ENCODE measurements at regions not wholly inside any gene's neighbourhood (a gene's known extent, or its start where the extent isn't known, plus 50 kb on each side); places are given as distances from the start of the nearest gene placed in this dataset.
"Not testable (repeated sequence)": the region's sequence is repeated elsewhere in the genome, so short reads cannot be mapped to it uniquely, and the experiment has no call there.

GRCh38 chr16:80253741-80254140 lies 287.1 kb upstream of the DYNLRB2 start:
- Histone ChIP-seq H3K27ac (ENCODE audit: low read depth, low read length, poor library complexity, severe bottlenecking) (no peak overlapping the region), H3K4me1 (ENCODE audit: insufficient read depth, low read length, poor library complexity, severe bottlenecking) (no peaks in the 10 kb centered on the region), H3K9me3 (ENCODE audit: low read depth, low read length, poor library complexity, severe bottlenecking) (no peaks in the 10 kb centered on the region), H3K27me3 (replicated peaks; ENCODE audit: insufficient read depth, low read depth, low read length, poor library complexity) (no peaks in the 10 kb centered on the region), H3K4me3 (ENCODE audit: low read depth, low read length, poor library complexity, severe bottlenecking) (no peak overlapping the region), H3K36me3 (ENCODE audit: insufficient read depth, low read length, poor library complexity, severe bottlenecking) (no peaks in the 10 kb centered on the region)
- ChIA-PET POLR2A (ENCODE audit: low non-redundant PET) (no interaction called here), CTCF (no interaction called here)
- TF ChIP-seq EZH2 (IDR thresholded peaks at IDR 0.05; ENCODE audit: borderline replicate concordance, low read depth, low read length, poor library complexity, severe bottlenecking), result no peak
- TF ChIP-seq, protein P1, sequence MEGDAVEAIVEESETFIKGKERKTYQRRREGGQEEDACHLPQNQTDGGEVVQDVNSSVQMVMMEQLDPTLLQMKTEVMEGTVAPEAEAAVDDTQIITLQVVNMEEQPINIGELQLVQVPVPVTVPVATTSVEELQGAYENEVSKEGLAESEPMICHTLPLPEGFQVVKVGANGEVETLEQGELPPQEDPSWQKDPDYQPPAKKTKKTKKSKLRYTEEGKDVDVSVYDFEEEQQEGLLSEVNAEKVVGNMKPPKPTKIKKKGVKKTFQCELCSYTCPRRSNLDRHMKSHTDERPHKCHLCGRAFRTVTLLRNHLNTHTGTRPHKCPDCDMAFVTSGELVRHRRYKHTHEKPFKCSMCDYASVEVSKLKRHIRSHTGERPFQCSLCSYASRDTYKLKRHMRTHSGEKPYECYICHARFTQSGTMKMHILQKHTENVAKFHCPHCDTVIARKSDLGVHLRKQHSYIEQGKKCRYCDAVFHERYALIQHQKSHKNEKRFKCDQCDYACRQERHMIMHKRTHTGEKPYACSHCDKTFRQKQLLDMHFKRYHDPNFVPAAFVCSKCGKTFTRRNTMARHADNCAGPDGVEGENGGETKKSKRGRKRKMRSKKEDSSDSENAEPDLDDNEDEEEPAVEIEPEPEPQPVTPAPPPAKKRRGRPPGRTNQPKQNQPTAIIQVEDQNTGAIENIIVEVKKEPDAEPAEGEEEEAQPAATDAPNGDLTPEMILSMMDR (conservative IDR thresholded peaks at IDR 0.05; ENCODE audit: low read depth, low read length), result no peak
- no TSS peak for BruUV-seq (replicated peaks)
- DNase-seq (ENCODE audit: low spot score), result no peak
- intact Hi-C loops (cut with micrococcal nuclease; ENCODE audit: unreplicated experiment), result no loop called here

GRCh38 chr16:80250381-80250780 lies 290.4 kb upstream of the DYNLRB2 start:
- no TSS peak for BruUV-seq (replicated peaks)
- POLR2A ChIA-PET (ENCODE audit: low non-redundant PET), result no interaction called here
- CTCF ChIA-PET, result no interaction called here

DNA sequence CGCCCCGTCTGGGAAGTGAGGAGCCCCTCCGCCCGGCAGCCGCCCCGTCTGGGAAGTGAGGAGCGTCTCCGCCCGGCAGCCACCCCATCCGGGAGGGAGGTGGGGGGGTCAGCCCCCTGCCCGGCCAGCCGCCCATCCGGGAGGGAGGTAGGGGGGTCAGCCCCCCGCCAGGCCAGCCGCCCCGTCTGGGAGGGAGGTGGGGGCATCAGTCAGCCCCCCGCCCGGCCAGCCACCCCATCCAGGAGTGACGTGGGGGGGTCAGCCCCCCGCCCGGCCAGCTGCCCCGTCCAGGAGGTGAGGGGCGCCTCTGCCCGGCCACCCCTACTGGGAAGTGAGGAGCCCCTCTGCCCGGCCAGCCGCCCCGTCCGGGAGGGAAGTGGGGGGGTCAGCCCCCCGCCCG lies 297.5 kb upstream of the DYNLRB2 start:
- H3K4me3 ChIP-seq (ENCODE audit: low read depth, low read length, poor library complexity, severe bottlenecking); BruUV-seq (replicated peaks); POLR2A ChIA-PET (ENCODE audit: low non-redundant PET); H3K4me1 ChIP-seq (ENCODE audit: insufficient read depth, low read length, poor library complexity, severe bottlenecking); intact Hi-C loops (cut with micrococcal nuclease; ENCODE audit: unreplicated experiment); H3K27me3 ChIP-seq (replicated peaks; ENCODE audit: insufficient read depth, low read depth, low read length, poor library complexity); DNase-seq (ENCODE audit: low spot score); H3K9me3 ChIP-seq (ENCODE audit: low read depth, low read length, poor library complexity, severe bottlenecking); H3K36me3 ChIP-seq (ENCODE audit: insufficient read depth, low read length, poor library complexity, severe bottlenecking); H3K27ac ChIP-seq (ENCODE audit: low read depth, low read length, poor library complexity, severe bottlenecking); CTCF ChIA-PET: not testable (repeated sequence)

More at GRCh38 chr16:80250381-80250780, 290.4 kb upstream of the DYNLRB2 start:
- no peak for DNase-seq (ENCODE audit: low spot score)
- Histone ChIP-seq H3K27me3 (replicated peaks; ENCODE audit: insufficient read depth, low read depth, low read length, poor library complexity) (no peaks in the 10 kb centered on the region), H3K4me3 (ENCODE audit: low read depth, low read length, poor library complexity, severe bottlenecking) (no peak overlapping the region), H3K9me3 (ENCODE audit: low read depth, low read length, poor library complexity, severe bottlenecking) (no peaks in the 10 kb centered on the region), H3K4me1 (ENCODE audit: insufficient read depth, low read length, poor library complexity, severe bottlenecking) (no peaks in the 10 kb centered on the region), H3K36me3 (ENCODE audit: insufficient read depth, low read length, poor library complexity, severe bottlenecking) (no peaks in the 10 kb centered on the region), H3K27ac (ENCODE audit: low read depth, low read length, poor library complexity, severe bottlenecking) (no peak overlapping the region)
- TF ChIP-seq EZH2 (IDR thresholded peaks at IDR 0.05; ENCODE audit: borderline replicate concordance, low read depth, low read length, poor library complexity, severe bottlenecking), result no peak
- TF ChIP-seq, protein P1 (conservative IDR thresholded peaks at IDR 0.05; ENCODE audit: low read depth, low read length), result no peak
- intact Hi-C loops (cut with micrococcal nuclease; ENCODE audit: unreplicated experiment), result no loop called here

DNA sequence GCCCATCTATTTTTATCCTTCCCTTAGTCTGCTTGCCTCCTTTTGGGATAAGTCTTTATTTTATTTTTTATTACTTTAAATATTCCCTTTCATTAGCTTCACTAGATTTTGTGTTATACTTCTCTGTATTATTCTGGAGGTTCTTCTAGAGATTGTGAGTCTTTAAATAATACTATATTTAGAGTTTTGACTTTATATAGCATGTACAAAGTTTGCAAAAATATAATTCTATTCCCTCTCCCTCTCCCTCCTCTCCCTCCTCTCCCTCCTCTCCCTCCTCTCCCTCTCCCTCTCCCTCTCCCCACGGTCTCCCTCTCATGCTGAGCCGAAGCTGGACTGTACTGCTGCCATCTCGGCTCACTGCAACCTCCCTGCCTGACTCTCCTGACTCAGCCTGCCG lies 298.5 kb upstream of the DYNLRB2 start:
- H3K9me3 ChIP-seq (ENCODE audit: low read depth, low read length, poor library complexity, severe bottlenecking); intact Hi-C loops (cut with micrococcal nuclease; ENCODE audit: unreplicated experiment); H3K4me3 ChIP-seq (ENCODE audit: low read depth, low read length, poor library complexity, severe bottlenecking); H3K36me3 ChIP-seq (ENCODE audit: insufficient read depth, low read length, poor library complexity, severe bottlenecking); CTCF ChIA-PET; H3K27ac ChIP-seq (ENCODE audit: low read depth, low read length, poor library complexity, severe bottlenecking); BruUV-seq (replicated peaks); POLR2A ChIA-PET (ENCODE audit: low non-redundant PET); H3K27me3 ChIP-seq (replicated peaks; ENCODE audit: insufficient read depth, low read depth, low read length, poor library complexity); DNase-seq (ENCODE audit: low spot score); H3K4me1 ChIP-seq (ENCODE audit: insufficient read depth, low read length, poor library complexity, severe bottlenecking): not testable (repeated sequence)
